Activated T-cell treated with anti-CD3 and anti-CD28 coated beads for 4 hours (primary cell): ENCODE measurements at regions not wholly inside any gene's neighbourhood (a gene's known extent, or its start where the extent isn't known, plus 50 kb on each side); places are given as distances from the start of the nearest gene placed in this dataset.
"Not testable (repeated sequence)": the region's sequence is repeated elsewhere in the genome, so short reads cannot be mapped to it uniquely, and the experiment has no call there.

Experiments
- DNase-seq: peaks from one replicate; pipeline ENCODE4 v3.0.0-alpha.2; 2020

GRCh38 chr1:58941471-58942289 is 157.8 kb upstream of the JUN start:
- DNase-seq: no peak

GRCh38 chr1:58942759-58943191 is 158.9 kb upstream of the JUN start:
- DNase-seq: no peak

- DNase-seq: no peak
Measured at GRCh38 chr1:58943776-58944175, 159.9 kb upstream of the JUN start.

GRCh38 chr1:58944439-58944838 is 160.6 kb upstream of the JUN start:
- no peak for DNase-seq

- DNase-seq: no peak
Measured at GRCh38 chr1:58946390-58946789, 162.5 kb upstream of the JUN start.

GRCh38 chr1:58948671-58949070 is 164.8 kb upstream of the JUN start:
- no peak for DNase-seq

- DNase-seq: no peak
Measured at GRCh38 chr1:58949551-58950220, 165.8 kb upstream of the JUN start.

- no peak for DNase-seq
Measured at GRCh38 chr1:58950897-58951296, 167.1 kb upstream of the JUN start.

- not testable (repeated sequence) for DNase-seq
Measured at GRCh38 chr1:58953951-58954350, 170.1 kb upstream of the JUN start.

- not testable (repeated sequence) for DNase-seq
Measured at GRCh38 chr1:58963287-58963686, 179.4 kb upstream of the JUN start.

- DNase-seq: no peak
Measured at GRCh38 chr1:58964428-58964827, 180.6 kb upstream of the JUN start.

- no peak for DNase-seq
Measured at GRCh38 chr1:58964880-58965279, 181.0 kb upstream of the JUN start.

- DNase-seq: no peak
Measured at GRCh38 chr1:58966103-58966916, 182.5 kb upstream of the JUN start.

- no peak for DNase-seq
Measured at GRCh38 chr1:58966917-58967740, 183.3 kb upstream of the JUN start.

- no peak for DNase-seq
Measured at GRCh38 chr1:58968360-58968952, 184.6 kb upstream of the JUN start.

GRCh38 chr1:58969176-58969575 is 185.3 kb upstream of the JUN start:
- DNase-seq: not testable (repeated sequence)

- DNase-seq: no peak
Measured at GRCh38 chr1:58971629-58972140, 187.8 kb upstream of the JUN start.

- DNase-seq: no peak
Measured at GRCh38 chr1:58975888-58976287, 192.0 kb upstream of the JUN start.

GRCh38 chr1:58976294-58976693 is 192.4 kb upstream of the JUN start:
- no peak for DNase-seq

GRCh38 chr1:58977598-58977997 is 193.8 kb upstream of the JUN start:
- DNase-seq: no peak

- no peak for DNase-seq
Measured at GRCh38 chr1:58978096-58978495, 194.2 kb upstream of the JUN start.

- DNase-seq: no peak
Measured at GRCh38 chr1:58979086-58979485, 195.2 kb upstream of the JUN start.
